ENCODE measurements at regions not wholly inside any gene's neighbourhood (a gene's known extent, or its start where the extent isn't known, plus 50 kb on each side); places are given as distances from the start of the nearest gene placed in this dataset.

- Histone ChIP-seq H3K4me1 (no peaks in the 10 kb centered on the region), H3K4me3 (no peak overlapping the region), H3K36me3 (no peaks in the 10 kb centered on the region), H3K27ac (no peak overlapping the region), H3K27me3 (no peaks in the 10 kb centered on the region), H3K9me3 (no peaks in the 10 kb centered on the region)
- intact Hi-C loops (cut with DNase I; ENCODE audit: low total_unique reads), result no loop called here
- no peak for DNase-seq
- TF ChIP-seq CTCF (IDR thresholded peaks at IDR 0.05), result no peak
Measured at GRCh38 chr15:26439681-26440080, 333.2 kb downstream of the GABRB3 start.

GRCh38 chr15:26438718-26439117 lies 334.1 kb downstream of the GABRB3 start:
- TF ChIP-seq CTCF (IDR thresholded peaks at IDR 0.05), result no peak
- no peak overlapping the region for H3K4me3 ChIP-seq
- H3K27me3 ChIP-seq, result no peaks in the 10 kb centered on the region
- no peaks in the 10 kb centered on the region for H3K4me1 ChIP-seq
- H3K36me3 ChIP-seq, result no peaks in the 10 kb centered on the region
- H3K27ac ChIP-seq, result no peak overlapping the region
- DNase-seq, result no peak
- intact Hi-C loops (cut with DNase I; ENCODE audit: low total_unique reads), result no loop called here
- H3K9me3 ChIP-seq, result no peaks in the 10 kb centered on the region

- DNase-seq, result no peak
- Histone ChIP-seq H3K4me1 (no peaks in the 10 kb centered on the region), H3K27ac (no peak overlapping the region), H3K9me3 (no peaks in the 10 kb centered on the region), H3K4me3 (no peak overlapping the region), H3K27me3 (no peaks in the 10 kb centered on the region), H3K36me3 (no peaks in the 10 kb centered on the region)
- TF ChIP-seq CTCF (IDR thresholded peaks at IDR 0.05), result no peak
- intact Hi-C loops (cut with DNase I; ENCODE audit: low total_unique reads), result no loop called here
Measured at GRCh38 chr15:26438316-26438715, 334.6 kb downstream of the GABRB3 start.

GRCh38 chr15:26433818-26434217 lies 339.0 kb downstream of the GABRB3 start:
- H3K4me1 ChIP-seq, result no peaks in the 10 kb centered on the region
- no peaks in the 10 kb centered on the region for H3K9me3 ChIP-seq
- DNase-seq, result no peak
- no peak for TF ChIP-seq CTCF (IDR thresholded peaks at IDR 0.05)
- no peaks in the 10 kb centered on the region for H3K36me3 ChIP-seq
- H3K4me3 ChIP-seq, result no peak overlapping the region
- H3K27me3 ChIP-seq, result no peaks in the 10 kb centered on the region
- H3K27ac ChIP-seq, result no peak overlapping the region
- intact Hi-C loops (cut with DNase I; ENCODE audit: low total_unique reads), result no loop called here

- intact Hi-C loops (cut with DNase I; ENCODE audit: low total_unique reads), result no loop called here
- Histone ChIP-seq H3K4me1 (no peaks in the 10 kb centered on the region), H3K36me3 (no peaks in the 10 kb centered on the region), H3K27me3 (no peaks in the 10 kb centered on the region), H3K27ac (no peak overlapping the region), H3K9me3 (no peaks in the 10 kb centered on the region), H3K4me3 (no peak overlapping the region)
- DNase-seq, result no peak
- no peak for TF ChIP-seq CTCF (IDR thresholded peaks at IDR 0.05)
Measured at GRCh38 chr15:26433060-26433459, 339.8 kb downstream of the GABRB3 start.

GRCh38 chr15:26421065-26421464 lies 351.8 kb downstream of the GABRB3 start:
- intact Hi-C loops (cut with DNase I; ENCODE audit: low total_unique reads), result no loop called here
- no peak for TF ChIP-seq CTCF (IDR thresholded peaks at IDR 0.05)
- no peaks in the 10 kb centered on the region for H3K36me3 ChIP-seq
- H3K4me3 ChIP-seq, result no peak overlapping the region
- H3K27ac ChIP-seq, result no peak overlapping the region
- no peaks in the 10 kb centered on the region for H3K27me3 ChIP-seq
- H3K4me1 ChIP-seq, result no peaks in the 10 kb centered on the region
- peaks cover 0 to 6% (median 0%) of the 10 kb centered on the region in 3 donors for H3K9me3 ChIP-seq
- DNase-seq, result no peak
